GM12878 (cell line): ENCODE measurements at regions not wholly inside any gene's neighbourhood (a gene's known extent, or its start where the extent isn't known, plus 50 kb on each side); places are given as distances from the start of the nearest gene placed in this dataset.

Experiments
- ATAC-seq: fragments of 200-7000 bp; cut with Tn5 transposase; 3 replicates; pipeline ENCODE4 v1.9.1; 2020; ENCODE audit warnings: mild to moderate bottlenecking, moderate library complexity
- BruUV-seq: library from RNA; stranded (reverse); fragments of 400-500 nt; replicated peaks from 2 replicates; lab custom pipeline; 2021; lab: Mats Ljungman, UMichigan
- CTCF ChIA-PET: fragments of 300-600 bp; sonication (Branson Sonifier 250); formaldehyde crosslinking; extraction: SDS; loops from one replicate; lab custom pipeline; 2021; ENCODE audit warnings: inconsistent platforms; lab: Yijun Ruan, JAX
- POLR2A ChIA-PET: fragments of 350-600 bp; formaldehyde crosslinking; extraction: SDS; loops from one replicate; lab custom pipeline; 2021; ENCODE audit warnings: inconsistent platforms; lab: Charles Lee
- RAD21 ChIA-PET: fragments of 300-600 bp; sonication (Branson Sonifier 250); formaldehyde crosslinking; loops from one replicate; lab custom pipeline; 2023; ENCODE audit warnings: antibody characterized with exemption; ENCODE audit not compliant: unreplicated experiment; lab: Charles Lee
- SMC1A ChIA-PET: fragments of 300-600 bp; sonication (Branson Sonifier 250); formaldehyde crosslinking; loops from one replicate; lab custom pipeline; 2023; ENCODE audit not compliant: unreplicated experiment, uncharacterized antibody; lab: Charles Lee
- DNase-seq: peaks from one replicate; pipeline ENCODE4 v3.0.0-alpha.2; 2011; ENCODE audit warnings: low read depth, low spot score
- FAIRE-seq: peaks from 3 replicates; lab custom pipeline; 2011; peaks lifted over from hg19 to GRCh38; lab: Jason Lieb, UNC
- H2AFZ ChIP-seq: 2 replicates; pipeline ENCODE4 v1.6.0; 2011; ENCODE audit warnings: low read depth, low read length, control low read depth; ENCODE audit not compliant: control insufficient read depth
- H3K27ac ChIP-seq: 2 replicates; pipeline ENCODE4 v1.5.1; 2011; ENCODE audit warnings: control low read depth; ENCODE audit not compliant: control insufficient read depth, insufficient read depth
- H3K27me3 ChIP-seq, 2 experiments: replicated peaks in 1 of 2; 2 replicates each; pipeline versions ENCODE4 v1.6.0 to v1.6.1; 2011; ENCODE audit warnings: low read length in 1 of 2; ENCODE audit not compliant: control insufficient read depth in 2 of 2, insufficient read depth in 2 of 2
- H3K36me3 ChIP-seq, 2 experiments: 2 replicates each; pipeline ENCODE4 v1.5.1; 2011; ENCODE audit warnings: low read length in 1 of 2; ENCODE audit not compliant: control insufficient read depth in 2 of 2, insufficient read depth in 2 of 2
- H3K4me1 ChIP-seq: 2 replicates; pipeline ENCODE4 v1.6.1; 2011; ENCODE audit warnings: mild to moderate bottlenecking, low read length, moderate library complexity, mixed read lengths; ENCODE audit not compliant: control insufficient read depth, insufficient read depth
- H3K4me2 ChIP-seq: 2 replicates; pipeline ENCODE4 v1.6.0; 2011; ENCODE audit warnings: control low read depth; ENCODE audit not compliant: control insufficient read depth, insufficient read depth
- H3K4me3 ChIP-seq: fragments of 200-600 bp; sonication (generic); 2 replicates; pipeline ENCODE4 v1.5.1; 2016
- H3K79me2 ChIP-seq: 2 replicates; pipeline ENCODE4 v1.6.0; 2011; ENCODE audit warnings: low read length; ENCODE audit not compliant: control insufficient read depth, insufficient read depth
- H3K9ac ChIP-seq: 2 replicates; pipeline ENCODE4 v1.8.0; 2011; ENCODE audit warnings: low read length, control low read depth, mixed read lengths; ENCODE audit not compliant: control insufficient read depth, insufficient read depth
- H3K9me3 ChIP-seq: replicated peaks from 3 replicates; pipeline ENCODE4 v1.5.1; 2011; ENCODE audit warnings: mild to moderate bottlenecking, low read length; ENCODE audit not compliant: control insufficient read depth, insufficient read depth
- H4K20me1 ChIP-seq: 2 replicates; pipeline ENCODE4 v1.6.0; 2011; ENCODE audit not compliant: control insufficient read depth, insufficient read depth
- HCFC1 ChIP-seq: fragments of 150-350 bp; IDR thresholded peaks from 2 replicates; pipeline ENCODE4 v1.6.1; 2014; ENCODE audit warnings: low read length
- MEF2B ChIP-seq: fragments of 450-650 bp; IDR thresholded peaks from 2 replicates; pipeline ENCODE4 v1.6.1; 2018; ENCODE audit warnings: mild to moderate bottlenecking, moderate library complexity; ENCODE audit not compliant: partially characterized antibody, poor library complexity, severe bottlenecking
- whole genome bisulfite sequencing: methylation state at CpG from one replicate; pipeline ENCODE4 v1.1.6; 2016; ENCODE audit warnings: low lambda C conversion rate; ENCODE audit not compliant: insufficient replicate concordance, insufficient coverage; ENCODE audit errors: missing lambda C conversion rate; 5-methylcytosine and 5-hydroxymethylcytosine counted together
- in situ Hi-C: fragments of 300-500 bp; cut with MboI; formaldehyde crosslinking; loops from 9 replicates; pipeline ENCODE4 v1.14.3; 2018; ENCODE audit warnings: mixed read lengths
- intact Hi-C: fragments of 100-400 bp; cut with micrococcal nuclease; formaldehyde crosslinking; loops from one replicate; pipeline ENCODE4 v1.14.2; 2022; ENCODE audit not compliant: unreplicated experiment

GRCh38 chr5:54384356-54384933 is 71.1 kb upstream of the HSPB3 start:
- in situ Hi-C loops: no loop called here
- Histone ChIP-seq H3K4me1 (no peaks in the 10 kb centered on the region), H3K79me2 (no peaks in the 10 kb centered on the region), H2AFZ (no peak overlapping the region), H3K9ac (no peak overlapping the region), H3K27ac (no peak overlapping the region), H3K9me3 (no peaks in the 10 kb centered on the region), H3K4me3 (no peak overlapping the region), H3K36me3 (no peaks in the 10 kb centered on the region), H3K4me2 (no peak overlapping the region), H4K20me1 (no peaks in the 10 kb centered on the region), H3K27me3 (no peaks in the 10 kb centered on the region)
- intact Hi-C loops: no loop called here
- ChIA-PET SMC1A (interaction anchor here (0.9 to 1.8 kb wide), 6 partner anchors 12 to 56 kb away, joined by 3 to 6 read pairs (median 3); no protein-coding TSS in a partner anchor), POLR2A (interaction anchor here (0.6 kb wide), 1 partner anchor 13 kb away, joined by 3 read pairs; no protein-coding TSS in a partner anchor), RAD21 (interaction anchor here (0.6 to 2.4 kb wide), 6 partner anchors 12 to 105 kb away, joined by 3 to 8 read pairs (median 6); no protein-coding TSS in a partner anchor), CTCF (interaction anchor here (1.7 to 2.5 kb wide), 3 partner anchors 18 to 105 kb away, joined by 8 to 11 read pairs (median 10); no protein-coding TSS in a partner anchor)
- FAIRE-seq (no peak), DNase-seq (no peak), ATAC-seq (no peak)
- no TSS peak for BruUV-seq
- TF ChIP-seq MEF2B: no peak
- WGBS: 45% methylated on average over 8 of the region's 8 CpGs

DNA sequence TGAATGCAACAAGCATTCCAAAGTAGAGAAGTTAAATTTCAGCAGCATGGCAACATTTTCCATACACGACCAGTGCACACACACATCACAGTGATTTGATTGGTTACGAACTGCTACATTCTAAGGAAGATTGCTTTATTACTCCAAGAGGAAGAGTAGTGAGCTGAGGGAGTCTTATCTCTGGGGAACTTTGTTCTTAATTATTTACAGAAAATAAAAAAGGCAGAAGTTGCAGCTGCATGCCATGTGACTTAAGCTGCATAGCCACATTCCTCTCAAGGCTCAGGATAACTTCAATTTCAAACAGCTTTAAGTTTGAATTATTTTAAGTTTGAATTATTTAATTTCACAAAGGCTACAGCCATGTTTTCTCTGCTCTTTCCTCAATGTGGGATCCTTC is 71.6 kb upstream of the HSPB3 start:
- POLR2A ChIA-PET: no interaction called here
- no peaks in the 10 kb centered on the region for H3K4me1 ChIP-seq
- ATAC-seq (no peak), DNase-seq (no peak)
- H3K9me3 ChIP-seq: no peaks in the 10 kb centered on the region
- no peak overlapping the region for H3K4me3 ChIP-seq
- RAD21 ChIA-PET: interaction anchor here (0.6 to 2.4 kb wide), 4 partner anchors 18 to 105 kb away, joined by 3 to 8 read pairs (median 6); no protein-coding TSS in a partner anchor
- SMC1A ChIA-PET: interaction anchor here (0.9 to 1.4 kb wide), 7 partner anchors 18 to 60 kb away, joined by 3 read pairs; no protein-coding TSS in a partner anchor
- WGBS: 11% methylated on average over 2 of the region's 2 CpGs
- in situ Hi-C loops (no loop called here), intact Hi-C loops (no loop called here)
- H3K9ac ChIP-seq: no peak overlapping the region
- no peaks in the 10 kb centered on the region for H3K36me3 ChIP-seq
- no peaks in the 10 kb centered on the region for H3K27me3 ChIP-seq
- TF ChIP-seq HCFC1: no peak
- TF ChIP-seq, all 136 proteins: peak for 0
- H3K4me2 ChIP-seq: no peak overlapping the region
- H2AFZ ChIP-seq: no peak overlapping the region
- H3K79me2 ChIP-seq: no peaks in the 10 kb centered on the region
- H3K27ac ChIP-seq: no peak overlapping the region
- CTCF ChIA-PET: interaction anchor here (1.7 to 2.5 kb wide), 3 partner anchors 19 to 106 kb away, joined by 8 to 11 read pairs (median 10); no protein-coding TSS in a partner anchor
- no TSS peak for BruUV-seq
- H4K20me1 ChIP-seq: no peaks in the 10 kb centered on the region
- no peak for FAIRE-seq
